Sigmoid colon (tissue), 6 donors: ENCODE measurements at regions not wholly inside any gene's neighbourhood (a gene's known extent, or its start where the extent isn't known, plus 50 kb on each side); places are given as distances from the start of the nearest gene placed in this dataset.
"Not testable (repeated sequence)": the region's sequence is repeated elsewhere in the genome, so short reads cannot be mapped to it uniquely, and the experiment has no call there.

ENCODE experiments used
- DNase-seq: peaks from one replicate; pipeline ENCODE4 v3.0.0-alpha.2; 2019
- H3K27ac ChIP-seq, 4 donors: fragments of 200-600 bp; sonication (generic); one replicate each; pipeline ENCODE4 v1.5.1; 2016 to 2019; ENCODE audit warnings: mild to moderate bottlenecking in 1 of 4
- H3K27me3 ChIP-seq, 3 donors: fragments of 200-600 bp; sonication (generic); one replicate each; pipeline ENCODE4 v1.5.1; 2019; ENCODE audit warnings: mild to moderate bottlenecking in 1 of 3
- H3K36me3 ChIP-seq, 4 donors: fragments of 200-600 bp; sonication (generic); one replicate each; pipeline ENCODE4 v1.5.1; 2016 to 2019
- H3K4me1 ChIP-seq, 4 donors: fragments of 200-600 bp; sonication (generic); one replicate each; pipeline ENCODE4 v1.5.1; 2017 to 2019
- H3K4me3 ChIP-seq, 4 donors: fragments of 200-600 bp; sonication (generic); one replicate each; pipeline ENCODE4 v1.5.1; 2017 to 2019; ENCODE audit warnings: mild to moderate bottlenecking in 2 of 4, moderate library complexity in 1 of 4
- H3K9me3 ChIP-seq, 4 donors: fragments of 200-600 bp in 3 of 4; sonication (generic) in 3 of 4; one replicate each; pipeline versions ENCODE4 v1.5.1 to v1.6.1; 2013 to 2019
- CTCF ChIP-seq, 4 experiments: fragments of 450-650 bp in 3 of 4; fragments of 200-600 bp in 1 of 4; IDR thresholded peaks; one replicate each; pipeline ENCODE4 v1.5.1; 2016 to 2019; ENCODE audit warnings: antibody characterized with exemption in 4 of 4, mild to moderate bottlenecking in 3 of 4, moderate library complexity in 2 of 4
- EP300 ChIP-seq, 4 donors: sonication (generic); formaldehyde crosslinking; IDR thresholded peaks; one replicate each; pipeline ENCODE4 v1.6.1; 2017; ENCODE audit warnings: antibody characterized with exemption in 4 of 4
- POLR2A ChIP-seq, 2 donors: fragments of 450-650 bp; IDR thresholded peaks; one replicate each; pipeline ENCODE4 v1.6.1; 2016; ENCODE audit warnings: antibody characterized with exemption in 2 of 2, mild to moderate bottlenecking in 2 of 2, moderate library complexity in 2 of 2
- POLR2AphosphoS5 ChIP-seq, 4 donors: sonication (generic); formaldehyde crosslinking; IDR thresholded peaks; one replicate each; pipeline ENCODE4 v1.6.1; 2017; ENCODE audit warnings: antibody characterized with exemption in 4 of 4
- WGBS, 2 donors: extraction: QIAGEN DNeasy Blood & Tissue Kit; methylation state at CpG; one replicate each; pipeline ENCODE4 v1.1.7; 2013; 5-methylcytosine and 5-hydroxymethylcytosine counted together
- intact Hi-C: fragments of 100-400 bp; cut with DNase I; formaldehyde crosslinking; loops from one replicate; pipeline ENCODE4 v1.15.1; 2023
- donor health status: healthy with polysubstance abuse.
- donor health status: healthy.

GRCh38 chr6:22135395-22135794 is 161.4 kb downstream of the PRL start:
- 95 to 99% methylated on average over 1 of the region's 1 CpG for WGBS, 2 donors
- Histone ChIP-seq H3K27me3 (no peaks in the 10 kb centered on the region), H3K36me3 (no peaks in the 10 kb centered on the region), H3K27ac (no peak overlapping the region), H3K4me1 (peaks cover 0 to 12% (median 8%) of the 10 kb centered on the region in 4 donors), H3K4me3 (no peak overlapping the region), H3K9me3 (no peaks in the 10 kb centered on the region)
- TF ChIP-seq CTCF (IDR thresholded peaks at IDR 0.05) (no peak), POLR2A (IDR thresholded peaks at IDR 0.05) (no peak), POLR2AphosphoS5 (IDR thresholded peaks at IDR 0.05) (no peak), EP300 (IDR thresholded peaks at IDR 0.05) (no peak)
- intact Hi-C loops: no loop called here
- no peak for DNase-seq

GRCh38 chr6:22140736-22141135 is 156.1 kb downstream of the PRL start:
- not testable (repeated sequence) for DNase-seq, H3K27me3 ChIP-seq, H3K36me3 ChIP-seq, H3K9me3 ChIP-seq, H3K4me3 ChIP-seq
- Histone ChIP-seq H3K27ac (peak overlapping the region in 3 of 4 donors; percentile 22 to 59 (median 56)), H3K4me1 (peaks cover 0 to 21% (median 17%) of the 10 kb centered on the region in 4 donors)
- intact Hi-C loops: loop anchor here (10.0 kb wide), 1 partner anchor 146 kb away; no protein-coding TSS in a partner anchor
- whole genome bisulfite sequencing, 2 donors: 86 to 91% methylated on average over 10 of the region's 10 CpGs

GRCh38 chr6:22141241-22141745 is 155.5 kb downstream of the PRL start:
- no peak overlapping the region for H3K4me3 ChIP-seq
- H3K27me3 ChIP-seq: no peaks in the 10 kb centered on the region
- intact Hi-C loops: loop anchor here (10.0 kb wide), 1 partner anchor 146 kb away; no protein-coding TSS in a partner anchor
- H3K27ac ChIP-seq: peak overlapping the region in 3 of 4 donors; percentile 22 to 59 (median 56)
- H3K9me3 ChIP-seq: no peaks in the 10 kb centered on the region
- DNase-seq: no peak
- WGBS, 2 donors: 10 to 44% methylated on average over 5 of the region's 5 CpGs
- peaks cover 0 to 26% (median 22%) of the 10 kb centered on the region in 4 donors for H3K4me1 ChIP-seq
- no peak for TF ChIP-seq POLR2A (IDR thresholded peaks at IDR 0.05)
- TF ChIP-seq POLR2AphosphoS5 (IDR thresholded peaks at IDR 0.05): peak in 3 of 4 donors; percentile 29 to 50 (median 30)
- no peak for TF ChIP-seq EP300 (IDR thresholded peaks at IDR 0.05)
- H3K36me3 ChIP-seq: no peaks in the 10 kb centered on the region

- H3K4me1 ChIP-seq: peaks cover 0 to 39% (median 33%) of the 10 kb centered on the region in 4 donors
- intact Hi-C loops: loop anchor here (10.0 kb wide), 1 partner anchor 148 kb away; no protein-coding TSS in a partner anchor
These were observed 154.0 kb downstream of the PRL start for GRCh38 chr6:22142856-22143255.

GRCh38 chr6:22145376-22145775 is 151.5 kb downstream of the PRL start:
- Histone ChIP-seq H3K36me3 (no peaks in the 10 kb centered on the region), H3K4me1 (peaks cover 0 to 64% (median 50%) of the 10 kb centered on the region in 4 donors), H3K4me3 (no peak overlapping the region), H3K27me3 (no peaks in the 10 kb centered on the region), H3K27ac (peak overlapping the region in 1 of 4 donors; percentile 57), H3K9me3 (no peaks in the 10 kb centered on the region)
- 79 to 88% methylated on average over 3 of the region's 3 CpGs for WGBS, 2 donors
- DNase-seq: no peak
- TF ChIP-seq POLR2AphosphoS5 (IDR thresholded peaks at IDR 0.05): no peak
- TF ChIP-seq POLR2A (IDR thresholded peaks at IDR 0.05): no peak
- TF ChIP-seq CTCF (IDR thresholded peaks at IDR 0.05): no peak
- TF ChIP-seq EP300 (IDR thresholded peaks at IDR 0.05): no peak
- intact Hi-C loops: loop anchor here (5.0 to 10.0 kb wide), 3 partner anchors 151 to 553 kb away; partner anchors contain the start of gene SOX4

More at GRCh38 chr6:22142856-22143255, 154.0 kb downstream of the PRL start:
- Histone ChIP-seq H3K36me3 (no peaks in the 10 kb centered on the region), H3K27me3 (no peaks in the 10 kb centered on the region), H3K9me3 (no peaks in the 10 kb centered on the region), H3K27ac (no peak overlapping the region), H3K4me3 (no peak overlapping the region)
- no peak for TF ChIP-seq POLR2AphosphoS5 (IDR thresholded peaks at IDR 0.05)
- no peak for DNase-seq
- WGBS, 2 donors: 64 to 86% methylated on average over 7 of the region's 7 CpGs

GRCh38 chr6:22145823-22146677 is 150.8 kb downstream of the PRL start:
- WGBS, 2 donors: 52 to 74% methylated on average over 15 of the region's 15 CpGs
- peaks cover 0 to 62% (median 49%) of the 10 kb centered on the region in 4 donors for H3K4me1 ChIP-seq
- intact Hi-C loops: loop anchor here (5.0 to 10.0 kb wide), 3 partner anchors 151 to 554 kb away; partner anchors contain the start of gene SOX4

More at GRCh38 chr6:22145823-22146677, 150.8 kb downstream of the PRL start:
- Histone ChIP-seq H3K27me3 (no peaks in the 10 kb centered on the region), H3K9me3 (no peaks in the 10 kb centered on the region), H3K4me3 (peak overlapping the region in 3 of 4 donors; percentile 33 to 47 (median 43)), H3K27ac (peak overlapping the region in 1 of 4 donors; percentile 57), H3K36me3 (no peaks in the 10 kb centered on the region)
- DNase-seq: no peak
- peak in 1 of 4 donors; percentile 63 for TF ChIP-seq POLR2AphosphoS5 (IDR thresholded peaks at IDR 0.05)
- peak in 1 of 4 donors; percentile 30 for TF ChIP-seq EP300 (IDR thresholded peaks at IDR 0.05)
- peak in 3 of 4 experiments; percentile 24 to 32 (median 31) for TF ChIP-seq CTCF (IDR thresholded peaks at IDR 0.05)
- no peak for TF ChIP-seq POLR2A (IDR thresholded peaks at IDR 0.05)
